ENCODE measurements at regions not wholly inside any gene's neighbourhood (a gene's known extent, or its start where the extent isn't known, plus 50 kb on each side); places are given as distances from the start of the nearest gene placed in this dataset.
"Not testable (repeated sequence)": the region's sequence is repeated elsewhere in the genome, so short reads cannot be mapped to it uniquely, and the experiment has no call there.

DNA sequence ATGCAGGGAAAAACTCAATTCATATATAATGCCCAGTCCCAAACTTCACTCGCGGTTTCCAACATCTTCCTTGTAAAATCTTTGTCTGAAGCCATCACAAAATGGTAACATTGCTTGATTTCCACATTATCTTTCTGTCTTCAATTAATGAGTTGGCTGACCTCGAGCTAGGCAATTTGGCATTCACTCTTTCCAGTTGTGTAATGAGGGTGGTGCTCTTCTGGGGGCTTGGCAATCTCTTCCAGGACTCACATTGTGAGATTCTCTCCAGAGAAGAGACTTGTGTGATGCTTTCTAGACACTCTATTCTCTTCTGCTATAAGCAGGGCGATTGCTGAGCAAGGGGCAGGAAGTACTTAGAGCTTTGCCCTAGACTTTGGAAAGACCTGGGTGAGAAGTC lies 179.5 kb downstream of the JCAD start:
- no peak for DNase-seq

- no peak for DNase-seq
Observed at GRCh38 chr10:29878492-29878891, 180.9 kb downstream of the JCAD start.

- DNase-seq: no peak
Observed at GRCh38 chr10:29877793-29878491, 181.4 kb downstream of the JCAD start.

GRCh38 chr10:29876008-29876555 lies 183.3 kb downstream of the JCAD start:
- DNase-seq: no peak

GRCh38 chr10:29874606-29875269 lies 184.6 kb downstream of the JCAD start:
- no peak for DNase-seq

DNA sequence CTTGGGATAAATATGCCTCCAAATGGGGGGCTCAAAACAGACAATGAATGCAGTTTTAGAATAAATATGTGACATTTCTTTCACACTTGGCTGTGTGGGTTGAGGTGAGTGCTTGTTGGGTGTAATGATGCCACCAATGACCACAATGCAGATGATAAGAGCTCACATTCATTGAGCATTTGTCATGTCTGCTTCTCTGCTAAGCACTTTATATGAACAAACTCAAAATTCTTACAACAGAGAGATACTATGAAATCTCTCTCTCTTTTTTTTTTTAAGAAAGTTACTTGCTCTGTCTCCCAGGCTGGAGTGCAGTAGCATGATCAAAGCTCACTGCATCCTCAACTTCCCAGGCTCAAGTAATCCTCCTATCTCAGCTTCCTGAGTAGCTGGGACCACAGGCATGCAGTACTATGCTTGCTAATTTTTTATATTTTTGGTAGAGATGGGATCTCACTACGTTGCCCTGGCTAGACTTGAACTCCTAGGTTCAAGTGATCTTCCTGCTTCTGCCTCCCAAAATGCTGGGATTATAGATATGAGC lies 185.4 kb downstream of the JCAD start:
- DNase-seq: no peak

DNA sequence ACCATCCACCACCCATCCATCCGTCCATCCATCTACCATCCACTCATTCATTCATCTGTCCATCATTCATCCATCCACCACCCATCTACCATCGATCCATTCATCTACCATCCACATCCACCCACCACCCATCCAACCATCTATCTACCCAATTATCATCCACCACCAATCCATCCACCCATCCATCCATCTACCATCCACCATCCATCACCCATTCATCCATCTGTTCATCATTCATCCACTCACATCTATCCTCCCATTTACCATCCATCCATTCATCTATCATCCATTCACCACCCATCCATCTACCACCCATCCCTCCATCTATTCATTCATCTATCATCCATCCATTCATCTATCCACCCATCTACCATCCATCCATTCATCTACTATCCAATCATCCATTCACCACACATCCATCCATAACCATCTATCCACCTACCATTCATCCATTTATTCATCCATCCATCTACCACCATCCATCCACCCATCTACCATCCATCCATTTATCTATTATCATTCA lies 188.8 kb downstream of the JCAD start:
- no peak for DNase-seq

- DNase-seq: no peak
Observed at GRCh38 chr10:29869593-29869992, 189.8 kb downstream of the JCAD start.

DNA sequence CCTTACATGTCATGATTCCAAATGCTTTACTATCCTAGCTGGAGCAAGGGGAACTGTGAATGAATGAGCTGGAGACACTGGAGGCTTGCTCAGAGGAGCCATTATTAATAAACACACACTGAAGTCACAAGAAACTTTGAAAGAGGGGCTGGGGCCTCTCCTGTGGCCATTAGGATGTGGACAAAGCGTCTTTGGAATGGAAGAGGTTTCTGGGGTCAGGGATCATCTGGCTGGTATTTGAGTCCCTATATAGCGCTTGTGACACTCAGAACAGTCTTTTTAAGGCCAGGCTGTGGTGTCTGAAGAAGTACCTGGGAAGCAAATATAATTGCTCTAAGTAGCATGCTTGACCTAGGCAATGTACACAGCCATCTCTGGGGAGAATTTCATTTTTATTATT lies 193.0 kb downstream of the JCAD start:
- no peak for DNase-seq

DNA sequence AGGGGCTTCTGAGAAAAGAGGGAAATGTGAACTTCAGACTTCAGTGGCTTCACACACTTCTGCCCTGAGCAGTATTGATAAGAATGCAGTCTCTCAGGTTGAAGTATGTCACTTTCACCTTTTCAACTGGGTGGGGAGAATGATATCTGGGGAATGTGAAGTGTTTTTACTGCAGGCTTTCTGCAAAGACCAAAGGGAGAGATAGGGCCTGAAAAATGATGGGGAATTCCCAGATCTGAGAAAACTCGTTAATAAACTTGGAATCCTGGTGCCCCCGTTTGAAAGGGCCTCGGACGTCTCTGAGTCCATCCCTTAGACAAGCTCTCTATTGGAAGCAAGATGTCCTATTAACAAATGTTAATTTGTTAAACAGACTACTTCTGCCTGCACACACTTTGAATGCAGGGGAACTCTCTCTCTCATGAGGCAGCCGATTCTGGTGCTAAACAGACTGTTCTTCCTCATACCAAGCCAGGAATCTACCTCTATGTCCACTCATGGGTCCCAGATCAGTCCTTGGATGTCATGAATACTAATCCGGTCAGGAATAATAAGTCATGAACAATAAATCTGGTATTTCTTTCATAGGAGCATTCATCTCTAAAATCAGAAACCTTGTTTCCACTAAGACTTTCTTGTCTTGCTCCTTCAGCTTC lies 193.6 kb downstream of the JCAD start:
- DNase-seq: no peak

DNA sequence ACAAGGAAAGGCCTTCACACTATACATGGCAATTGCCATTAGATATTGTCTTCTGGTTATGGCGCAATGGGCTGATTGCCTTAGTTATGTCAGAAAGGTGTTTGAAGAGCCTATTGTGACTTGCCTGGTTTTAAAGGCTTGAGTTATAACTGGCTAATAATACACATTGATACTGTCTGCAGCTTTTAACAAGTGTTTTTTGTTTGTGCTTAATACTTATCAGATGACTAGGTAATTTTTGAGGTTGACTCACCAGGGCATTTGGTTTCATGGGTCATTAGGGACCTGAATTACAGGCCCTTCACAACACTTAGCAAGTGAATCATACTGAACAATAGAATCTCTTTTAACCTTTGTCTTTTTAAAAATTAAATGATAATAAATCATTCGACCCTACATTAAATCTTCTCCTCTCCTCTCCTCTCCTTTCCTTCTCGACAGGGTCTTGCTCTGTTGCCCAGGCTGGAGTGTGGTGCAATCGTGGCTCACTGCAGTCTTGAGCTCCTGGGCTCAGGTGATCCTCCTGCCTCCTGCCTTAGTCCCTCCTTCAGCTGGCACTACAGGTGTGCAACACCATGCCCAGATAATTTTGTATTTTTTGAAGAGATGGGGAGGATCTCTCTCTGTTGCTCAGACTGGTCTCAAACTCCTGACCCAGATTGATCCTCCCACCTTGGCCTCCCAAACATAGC lies 196.3 kb downstream of the JCAD start:
- DNase-seq: no peak

- DNase-seq: no peak
Observed at GRCh38 chr10:29861811-29862505, 197.4 kb downstream of the JCAD start.

DNA sequence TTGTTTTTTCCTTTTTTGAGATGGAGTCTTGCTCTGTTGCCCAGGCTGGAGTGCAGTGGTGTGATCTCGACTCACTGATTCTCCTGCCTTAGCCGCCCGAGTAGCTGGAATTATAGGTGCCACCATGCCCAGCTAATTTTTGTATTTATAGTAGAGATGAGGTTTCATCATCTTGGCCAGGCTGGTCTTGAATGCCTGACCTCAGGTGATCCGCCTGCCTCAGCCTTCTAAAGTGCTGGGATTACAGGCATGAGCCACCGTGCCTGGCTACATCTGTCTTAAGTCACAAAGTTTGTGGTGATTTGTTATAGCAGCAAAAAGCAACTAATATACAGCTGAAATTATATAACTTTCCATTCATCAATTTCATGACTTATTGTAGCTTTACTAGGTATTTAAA lies 198.2 kb downstream of the JCAD start:
- DNase-seq: not testable (repeated sequence)

- DNase-seq: no peak
Observed at GRCh38 chr10:29860166-29860565, 199.2 kb downstream of the JCAD start.

DNA sequence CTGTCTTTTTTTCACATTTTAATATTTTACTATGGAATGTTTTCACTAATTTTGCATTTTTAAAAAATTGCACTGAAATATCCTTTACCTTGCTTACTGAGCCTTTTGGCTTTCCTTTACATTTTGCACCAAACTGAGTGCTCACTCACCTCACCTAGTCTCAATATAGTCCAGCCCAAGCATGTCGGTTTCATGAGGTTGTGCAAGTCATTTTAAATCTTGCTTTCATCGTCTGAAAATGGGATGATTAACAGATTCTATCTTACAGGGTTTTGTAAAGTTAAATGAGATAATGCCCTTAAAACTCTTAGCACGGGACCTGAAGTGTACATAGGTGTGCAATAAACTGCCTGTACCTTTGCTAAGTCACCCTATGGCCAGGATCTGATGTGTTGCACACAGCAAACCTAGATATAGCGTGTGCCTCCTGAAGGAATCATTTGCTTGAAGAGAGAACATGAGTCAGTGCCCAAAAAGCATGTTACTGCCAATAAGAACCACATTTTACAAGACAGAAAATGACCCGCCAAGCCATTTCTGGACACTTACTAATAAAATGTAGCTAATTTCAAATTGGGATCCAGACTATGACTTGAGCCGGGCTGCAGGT lies 199.8 kb downstream of the JCAD start:
- DNase-seq: no peak

- DNase-seq: no peak
Observed at GRCh38 chr10:29858702-29859267, 200.6 kb downstream of the JCAD start.

- DNase-seq: no peak
Observed at GRCh38 chr10:29857843-29858701, 201.3 kb downstream of the JCAD start.

DNA sequence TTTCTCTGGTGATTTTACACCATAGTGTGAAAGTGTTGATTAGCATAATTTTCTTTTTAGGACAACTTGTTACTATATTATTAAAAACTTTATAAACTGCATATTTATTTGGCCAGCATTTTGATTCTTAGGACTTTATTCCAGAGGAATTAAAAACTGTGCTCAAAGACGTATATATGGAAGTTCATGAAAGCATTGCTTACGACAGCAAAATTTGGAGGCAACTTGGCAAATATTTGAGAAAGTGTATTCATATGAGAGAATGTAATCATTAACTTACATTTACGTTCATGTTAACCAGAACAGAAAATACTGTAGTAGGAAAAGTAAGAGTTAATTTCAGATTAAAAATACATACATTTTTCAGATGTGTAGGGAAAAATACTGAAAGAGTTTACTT lies 203.1 kb downstream of the JCAD start:
- DNase-seq: no peak

DNA sequence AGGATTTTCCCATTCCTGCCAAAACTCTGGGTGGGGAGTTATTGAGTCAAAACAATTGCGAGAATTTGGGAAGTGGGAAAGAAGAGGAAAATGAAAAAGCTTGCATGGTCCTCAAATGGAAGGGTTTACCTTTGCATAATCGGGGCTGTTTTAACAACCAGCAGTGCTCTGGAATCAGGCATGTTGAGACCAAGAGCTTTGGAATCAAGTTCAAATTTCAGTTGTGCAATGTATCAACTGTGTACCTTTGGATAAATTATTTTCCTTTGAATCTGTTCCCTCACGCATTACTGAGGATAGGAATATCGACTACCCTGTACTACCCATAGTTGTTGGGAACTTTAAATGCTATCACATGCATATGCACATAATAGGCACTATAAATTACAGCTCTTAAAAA lies 205.5 kb downstream of the JCAD start:
- no peak for DNase-seq

DNA sequence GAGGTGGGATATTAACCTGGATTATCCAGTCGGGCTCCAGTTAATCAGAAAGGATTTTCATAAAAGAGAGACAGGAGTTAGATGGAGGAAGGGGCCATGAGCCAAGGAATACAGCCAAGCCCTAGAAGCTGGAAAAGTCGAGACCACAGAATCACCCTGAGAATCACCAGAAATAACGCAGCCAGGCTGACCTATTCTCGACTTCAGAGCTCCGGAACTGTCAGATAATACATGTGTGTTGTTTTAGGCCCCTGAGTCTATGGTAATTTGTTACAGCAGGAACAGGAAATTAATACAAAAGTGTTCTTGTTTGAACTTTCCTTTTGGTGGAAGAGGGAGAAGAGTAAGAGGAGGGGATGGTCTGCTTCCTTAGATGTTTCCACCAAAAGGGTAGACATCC lies 208.1 kb downstream of the JCAD start:
- DNase-seq: no peak
